ENCODE measurements at regions not wholly inside any gene's neighbourhood (a gene's known extent, or its start where the extent isn't known, plus 50 kb on each side); places are given as distances from the start of the nearest gene placed in this dataset.

- H3K4me3 Mint-ChIP-seq: no peak overlapping the region
These were observed 1545.1 kb upstream of the PCDH20 start for GRCh38 chr13:62960723-62961122.

More at GRCh38 chr13:62960723-62961122, 1545.1 kb upstream of the PCDH20 start:
- Mint-ChIP-seq H3K36me3 (peaks cover 9% of the 10 kb centered on the region), H3K4me1 (no peaks in the 10 kb centered on the region), H3K9me3 (peaks cover 30% of the 10 kb centered on the region), H3K27me3 (ENCODE audit: low read depth) (no peaks in the 10 kb centered on the region; the same call in 1 of the 2 replicates), H3K27ac (no peak overlapping the region)
- ATAC-seq (peak; percentile 65), DNase-seq (ENCODE audit: low spot score) (no peak)
- CTCF ChIA-PET: no interaction called here
- POLR2A ChIA-PET: no interaction called here
- TF ChIP-seq ZNF263 (CRISPR knock-in tag; IDR thresholded peaks at IDR 0.05; ENCODE audit: low read depth) (no peak), AFF4 (CRISPR knock-in tag; IDR thresholded peaks at IDR 0.05; ENCODE audit: borderline replicate concordance) (no peak), ZNF671 (CRISPR knock-in tag; IDR thresholded peaks at IDR 0.05) (no peak), OVOL2 (CRISPR knock-in tag; IDR thresholded peaks at IDR 0.05; ENCODE audit: borderline replicate concordance) (no peak), ATF3 (CRISPR knock-in tag; conservative IDR thresholded peaks at IDR 0.05) (no peak), E2F4 (CRISPR knock-in tag; IDR thresholded peaks at IDR 0.05; ENCODE audit: borderline replicate concordance, low read depth) (no peak)
- TF ChIP-seq, protein P1, sequence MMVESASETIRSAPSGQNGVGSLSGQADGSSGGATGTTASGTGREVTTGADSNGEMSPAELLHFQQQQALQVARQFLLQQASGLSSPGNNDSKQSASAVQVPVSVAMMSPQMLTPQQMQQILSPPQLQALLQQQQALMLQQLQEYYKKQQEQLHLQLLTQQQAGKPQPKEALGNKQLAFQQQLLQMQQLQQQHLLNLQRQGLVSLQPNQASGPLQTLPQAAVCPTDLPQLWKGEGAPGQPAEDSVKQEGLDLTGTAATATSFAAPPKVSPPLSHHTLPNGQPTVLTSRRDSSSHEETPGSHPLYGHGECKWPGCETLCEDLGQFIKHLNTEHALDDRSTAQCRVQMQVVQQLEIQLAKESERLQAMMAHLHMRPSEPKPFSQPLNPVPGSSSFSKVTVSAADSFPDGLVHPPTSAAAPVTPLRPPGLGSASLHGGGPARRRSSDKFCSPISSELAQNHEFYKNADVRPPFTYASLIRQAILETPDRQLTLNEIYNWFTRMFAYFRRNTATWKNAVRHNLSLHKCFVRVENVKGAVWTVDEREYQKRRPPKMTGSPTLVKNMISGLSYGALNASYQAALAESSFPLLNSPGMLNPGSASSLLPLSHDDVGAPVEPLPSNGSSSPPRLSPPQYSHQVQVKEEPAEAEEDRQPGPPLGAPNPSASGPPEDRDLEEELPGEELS (CRISPR knock-in tag; IDR thresholded peaks at IDR 0.05): no peak
- TF ChIP-seq, protein P2, sequence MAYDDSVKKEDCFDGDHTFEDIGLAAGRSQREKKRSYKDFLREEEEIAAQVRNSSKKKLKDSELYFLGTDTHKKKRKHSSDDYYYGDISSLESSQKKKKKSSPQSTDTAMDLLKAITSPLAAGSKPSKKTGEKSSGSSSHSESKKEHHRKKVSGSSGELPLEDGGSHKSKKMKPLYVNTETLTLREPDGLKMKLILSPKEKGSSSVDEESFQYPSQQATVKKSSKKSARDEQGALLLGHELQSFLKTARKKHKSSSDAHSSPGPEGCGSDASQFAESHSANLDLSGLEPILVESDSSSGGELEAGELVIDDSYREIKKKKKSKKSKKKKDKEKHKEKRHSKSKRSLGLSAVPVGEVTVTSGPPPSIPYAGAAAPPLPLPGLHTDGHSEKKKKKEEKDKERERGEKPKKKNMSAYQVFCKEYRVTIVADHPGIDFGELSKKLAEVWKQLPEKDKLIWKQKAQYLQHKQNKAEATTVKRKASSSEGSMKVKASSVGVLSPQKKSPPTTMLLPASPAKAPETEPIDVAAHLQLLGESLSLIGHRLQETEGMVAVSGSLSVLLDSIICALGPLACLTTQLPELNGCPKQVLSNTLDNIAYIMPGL (CRISPR knock-in tag; IDR thresholded peaks at IDR 0.05): no peak
- TF ChIP-seq, protein P3, sequence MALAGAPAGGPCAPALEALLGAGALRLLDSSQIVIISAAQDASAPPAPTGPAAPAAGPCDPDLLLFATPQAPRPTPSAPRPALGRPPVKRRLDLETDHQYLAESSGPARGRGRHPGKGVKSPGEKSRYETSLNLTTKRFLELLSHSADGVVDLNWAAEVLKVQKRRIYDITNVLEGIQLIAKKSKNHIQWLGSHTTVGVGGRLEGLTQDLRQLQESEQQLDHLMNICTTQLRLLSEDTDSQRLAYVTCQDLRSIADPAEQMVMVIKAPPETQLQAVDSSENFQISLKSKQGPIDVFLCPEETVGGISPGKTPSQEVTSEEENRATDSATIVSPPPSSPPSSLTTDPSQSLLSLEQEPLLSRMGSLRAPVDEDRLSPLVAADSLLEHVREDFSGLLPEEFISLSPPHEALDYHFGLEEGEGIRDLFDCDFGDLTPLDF (CRISPR knock-in tag; IDR thresholded peaks at IDR 0.05): no peak
